Loucy (cell line): ENCODE measurements at regions not wholly inside any gene's neighbourhood (a gene's known extent, or its start where the extent isn't known, plus 50 kb on each side); places are given as distances from the start of the nearest gene placed in this dataset.

ENCODE experiments used
- EZH2phosphoT487 ChIP-seq: fragments of 200-600 bp; IDR thresholded peaks from 2 replicates; pipeline ENCODE4 v1.6.1; 2018; ENCODE audit warnings: antibody characterized with exemption, mild to moderate bottlenecking, moderate library complexity, borderline replicate concordance
- TF ChIP-seq, protein P1 (sequence below): fragments of 200-600 bp; sonication (generic); conservative IDR thresholded peaks from 2 replicates; pipeline ENCODE4 v1.5.1; 2014; ENCODE audit warnings: mild to moderate bottlenecking, antibody characterized with exemption, low read length

GRCh38 chr18:56314396-56314795 lies 324.0 kb downstream of the TXNL1 start:
- TF ChIP-seq, protein P1, sequence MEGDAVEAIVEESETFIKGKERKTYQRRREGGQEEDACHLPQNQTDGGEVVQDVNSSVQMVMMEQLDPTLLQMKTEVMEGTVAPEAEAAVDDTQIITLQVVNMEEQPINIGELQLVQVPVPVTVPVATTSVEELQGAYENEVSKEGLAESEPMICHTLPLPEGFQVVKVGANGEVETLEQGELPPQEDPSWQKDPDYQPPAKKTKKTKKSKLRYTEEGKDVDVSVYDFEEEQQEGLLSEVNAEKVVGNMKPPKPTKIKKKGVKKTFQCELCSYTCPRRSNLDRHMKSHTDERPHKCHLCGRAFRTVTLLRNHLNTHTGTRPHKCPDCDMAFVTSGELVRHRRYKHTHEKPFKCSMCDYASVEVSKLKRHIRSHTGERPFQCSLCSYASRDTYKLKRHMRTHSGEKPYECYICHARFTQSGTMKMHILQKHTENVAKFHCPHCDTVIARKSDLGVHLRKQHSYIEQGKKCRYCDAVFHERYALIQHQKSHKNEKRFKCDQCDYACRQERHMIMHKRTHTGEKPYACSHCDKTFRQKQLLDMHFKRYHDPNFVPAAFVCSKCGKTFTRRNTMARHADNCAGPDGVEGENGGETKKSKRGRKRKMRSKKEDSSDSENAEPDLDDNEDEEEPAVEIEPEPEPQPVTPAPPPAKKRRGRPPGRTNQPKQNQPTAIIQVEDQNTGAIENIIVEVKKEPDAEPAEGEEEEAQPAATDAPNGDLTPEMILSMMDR = peak; percentile 54
- TF ChIP-seq EZH2phosphoT487 = no peak
